DOHH2 (cell line): ENCODE measurements at regions not wholly inside any gene's neighbourhood (a gene's known extent, or its start where the extent isn't known, plus 50 kb on each side); places are given as distances from the start of the nearest gene placed in this dataset.

ENCODE experiments used
- H3F3A ChIP-seq: fragments of 200-600 bp; sonication (generic), shearing (Covaris generic); 2 replicates; pipeline ENCODE4 v1.6.0; 2016; ENCODE audit warnings: antibody characterized with exemption, mild to moderate bottlenecking; ENCODE audit not compliant: control insufficient read depth, insufficient read depth
- H3K27ac ChIP-seq: fragments of 200-600 bp; sonication (generic); 2 replicates; pipeline ENCODE4 v1.5.1; 2014; ENCODE audit warnings: low read depth, mild to moderate bottlenecking, low read length, moderate library complexity
- H3K27me3 ChIP-seq: fragments of 200-600 bp; sonication (generic); 2 replicates; pipeline ENCODE4 v1.6.1; 2014; ENCODE audit warnings: mild to moderate bottlenecking, low read length, mixed read lengths; ENCODE audit not compliant: control insufficient read depth
- H3K36me3 ChIP-seq: fragments of 200-600 bp; sonication (generic); 2 replicates; pipeline ENCODE4 v1.6.1; 2014; ENCODE audit warnings: mild to moderate bottlenecking, low read length, moderate library complexity, mixed read lengths; ENCODE audit not compliant: control insufficient read depth
- H3K4me1 ChIP-seq: fragments of 200-600 bp; sonication (generic); 2 replicates; pipeline ENCODE4 v1.6.1; 2014; ENCODE audit warnings: mild to moderate bottlenecking, low read length, mixed read lengths; ENCODE audit not compliant: control insufficient read depth
- H3K4me2 ChIP-seq: fragments of 200-600 bp; sonication (generic); 2 replicates; pipeline ENCODE4 v1.6.0; 2014; ENCODE audit warnings: mild to moderate bottlenecking, low read length, moderate library complexity
- H3K4me3 ChIP-seq: fragments of 200-600 bp; sonication (generic); 2 replicates; pipeline ENCODE4 v1.5.1; 2014; ENCODE audit warnings: mild to moderate bottlenecking, low read length, mixed read lengths
- H3K79me2 ChIP-seq: fragments of 200-600 bp; sonication (generic); 2 replicates; pipeline ENCODE4 v1.6.1; 2014; ENCODE audit warnings: mild to moderate bottlenecking, low read length, mixed read lengths; ENCODE audit not compliant: control insufficient read depth
- H3K9me2 ChIP-seq: fragments of 200-600 bp; sonication (generic); replicated peaks from 2 replicates; pipeline ENCODE4 v1.6.1; 2014; ENCODE audit warnings: mild to moderate bottlenecking, low read length, mixed read lengths; ENCODE audit not compliant: control insufficient read depth
- H3K9me3 ChIP-seq: fragments of 200-600 bp; sonication (generic); 2 replicates; pipeline ENCODE4 v1.6.1; 2014; ENCODE audit warnings: antibody characterized with exemption, low read length, mixed read lengths; ENCODE audit not compliant: control insufficient read depth, insufficient read depth
- H4K20me1 ChIP-seq: fragments of 200-600 bp; sonication (generic); 2 replicates; pipeline ENCODE4 v1.6.0; 2014; ENCODE audit warnings: low read depth, mild to moderate bottlenecking, antibody characterized with exemption, low read length, moderate library complexity; ENCODE audit not compliant: control insufficient read depth, insufficient read depth
- EZH2phosphoT487 ChIP-seq: fragments of 200-600 bp; sonication (generic); IDR thresholded peaks from 2 replicates; pipeline ENCODE4 v1.6.1; 2017; ENCODE audit warnings: borderline replicate concordance, mild to moderate bottlenecking, antibody characterized with exemption, low read length, moderate library complexity, mixed read lengths
- TF ChIP-seq, protein P1 (sequence below): fragments of 200-600 bp; sonication (generic); IDR thresholded peaks from one replicate; pipeline ENCODE4 v1.5.1; 2014; ENCODE audit warnings: antibody characterized with exemption, mild to moderate bottlenecking, low read depth, low read length; ENCODE audit not compliant: poor library complexity, severe bottlenecking

DNA sequence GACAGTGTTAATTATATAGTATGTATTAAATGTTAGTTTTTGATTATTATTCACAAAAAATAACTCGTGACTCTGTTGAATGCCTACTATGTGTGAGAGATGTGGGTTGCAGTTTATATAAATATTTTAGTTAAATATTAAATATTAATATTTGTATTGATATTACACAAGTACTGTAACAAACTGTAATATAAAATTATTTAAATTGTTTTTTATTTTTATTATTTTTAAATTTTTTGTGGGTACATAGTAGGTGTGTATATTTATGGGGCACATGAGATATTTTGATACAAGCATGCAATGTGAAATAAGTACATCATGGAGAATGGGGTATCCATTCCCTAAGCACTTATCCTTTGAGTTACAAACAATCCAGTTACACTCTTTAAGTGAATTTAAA is 196.1 kb upstream of the ZNF717 start:
- Histone ChIP-seq H3K27me3 (no peaks in the 10 kb centered on the region), H3K4me3 (no peak overlapping the region), H3K36me3 (no peaks in the 10 kb centered on the region), H3K9me2 (no peaks in the 10 kb centered on the region), H3K27ac (no peak overlapping the region), H3K9me3 (no peaks in the 10 kb centered on the region), H4K20me1 (no peaks in the 10 kb centered on the region), H3K79me2 (no peaks in the 10 kb centered on the region), H3F3A (no peaks in the 10 kb centered on the region), H3K4me2 (no peak overlapping the region), H3K4me1 (no peaks in the 10 kb centered on the region)
- TF ChIP-seq EZH2phosphoT487 = no peak
- TF ChIP-seq, protein P1, sequence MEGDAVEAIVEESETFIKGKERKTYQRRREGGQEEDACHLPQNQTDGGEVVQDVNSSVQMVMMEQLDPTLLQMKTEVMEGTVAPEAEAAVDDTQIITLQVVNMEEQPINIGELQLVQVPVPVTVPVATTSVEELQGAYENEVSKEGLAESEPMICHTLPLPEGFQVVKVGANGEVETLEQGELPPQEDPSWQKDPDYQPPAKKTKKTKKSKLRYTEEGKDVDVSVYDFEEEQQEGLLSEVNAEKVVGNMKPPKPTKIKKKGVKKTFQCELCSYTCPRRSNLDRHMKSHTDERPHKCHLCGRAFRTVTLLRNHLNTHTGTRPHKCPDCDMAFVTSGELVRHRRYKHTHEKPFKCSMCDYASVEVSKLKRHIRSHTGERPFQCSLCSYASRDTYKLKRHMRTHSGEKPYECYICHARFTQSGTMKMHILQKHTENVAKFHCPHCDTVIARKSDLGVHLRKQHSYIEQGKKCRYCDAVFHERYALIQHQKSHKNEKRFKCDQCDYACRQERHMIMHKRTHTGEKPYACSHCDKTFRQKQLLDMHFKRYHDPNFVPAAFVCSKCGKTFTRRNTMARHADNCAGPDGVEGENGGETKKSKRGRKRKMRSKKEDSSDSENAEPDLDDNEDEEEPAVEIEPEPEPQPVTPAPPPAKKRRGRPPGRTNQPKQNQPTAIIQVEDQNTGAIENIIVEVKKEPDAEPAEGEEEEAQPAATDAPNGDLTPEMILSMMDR = no peak

DNA sequence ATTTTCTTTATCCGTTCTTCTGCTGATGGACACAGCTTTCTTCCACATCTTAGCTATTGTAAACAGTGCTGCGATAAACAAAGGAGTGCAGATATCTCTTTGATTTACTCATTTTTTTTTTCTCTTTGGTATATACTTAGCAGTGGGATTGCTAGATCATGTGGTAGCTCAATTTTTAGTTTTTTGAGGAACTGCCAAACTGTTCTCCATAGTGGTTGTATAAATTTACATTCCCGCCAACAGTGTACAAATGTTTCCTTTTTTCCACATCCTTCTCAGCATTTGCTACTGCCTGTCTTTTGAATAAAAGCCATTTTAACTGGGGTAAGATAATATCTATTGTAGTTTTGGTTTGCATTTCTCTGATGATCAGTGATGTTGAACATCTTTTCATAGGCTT is 196.8 kb upstream of the ZNF717 start:
- no peaks in the 10 kb centered on the region for H3F3A ChIP-seq
- H3K9me3 ChIP-seq = no peaks in the 10 kb centered on the region
- H3K4me3 ChIP-seq = no peak overlapping the region

DNA sequence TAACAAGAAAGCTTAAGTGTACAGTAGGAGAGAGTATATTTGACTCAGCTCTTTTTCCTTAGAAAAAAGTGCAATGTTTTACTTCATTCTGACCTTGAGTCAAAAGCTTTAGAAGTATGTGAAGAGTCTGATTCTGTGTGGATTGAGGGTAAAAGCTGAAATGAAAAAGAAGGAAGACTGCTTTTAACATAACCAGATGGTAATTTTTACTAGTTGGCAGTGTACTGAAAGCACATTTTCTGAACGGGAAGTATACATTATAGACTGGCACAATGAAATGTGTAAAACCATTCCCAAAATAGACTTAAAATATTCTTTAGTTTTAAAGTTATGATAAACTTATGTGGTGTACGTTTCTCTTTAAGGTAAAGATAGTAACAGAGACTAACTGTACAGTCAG is 197.8 kb upstream of the ZNF717 start:
- Histone ChIP-seq H3K79me2 (no peaks in the 10 kb centered on the region), H3K27me3 (no peaks in the 10 kb centered on the region), H3F3A (no peaks in the 10 kb centered on the region), H3K36me3 (no peaks in the 10 kb centered on the region), H3K4me1 (no peaks in the 10 kb centered on the region), H3K4me2 (no peak overlapping the region), H3K9me3 (no peaks in the 10 kb centered on the region), H4K20me1 (no peaks in the 10 kb centered on the region), H3K27ac (no peak overlapping the region), H3K4me3 (no peak overlapping the region), H3K9me2 (no peaks in the 10 kb centered on the region)
- TF ChIP-seq, protein P1 = no peak
- TF ChIP-seq EZH2phosphoT487 = no peak

More for the DNA sequence above, 196.8 kb upstream of the ZNF717 start:
- no peaks in the 10 kb centered on the region for H4K20me1 ChIP-seq
- H3K4me1 ChIP-seq = no peaks in the 10 kb centered on the region
- no peak overlapping the region for H3K27ac ChIP-seq
- no peaks in the 10 kb centered on the region for H3K36me3 ChIP-seq
- TF ChIP-seq, protein P1 = no peak
- no peak for TF ChIP-seq EZH2phosphoT487
- no peaks in the 10 kb centered on the region for H3K27me3 ChIP-seq
- no peak overlapping the region for H3K4me2 ChIP-seq
- H3K9me2 ChIP-seq = no peaks in the 10 kb centered on the region
- H3K79me2 ChIP-seq = no peaks in the 10 kb centered on the region
